Pancreas (tissue), 10 donors: ENCODE measurements at regions not wholly inside any gene's neighbourhood (a gene's known extent, or its start where the extent isn't known, plus 50 kb on each side); places are given as distances from the start of the nearest gene placed in this dataset.

Source experiments
- ATAC-seq, 4 donors: fragments of 200-7000 bp; cut with Tn5 transposase; one replicate each; pipeline versions ENCODE4 v1.8.0 to v1.9.1; 2020; ENCODE audit warnings: mild to moderate bottlenecking in 4 of 4, moderate library complexity in 4 of 4
- DNase-seq, 6 donors: peaks; one replicate each; pipeline ENCODE4 v3.0.0-alpha.2; 2020
- FAIRE-seq: peaks from 2 replicates; lab custom pipeline; 2012; peaks lifted over from hg19 to GRCh38; lab: Jason Lieb, UNC
- H3K27ac ChIP-seq, 4 donors: fragments of 200-600 bp; sonication (generic); 1 replicate in 3 of 4; 2 replicates in 1 of 4; pipeline versions ENCODE4 v1.5.0 to v1.8.0; 2020
- H3K27me3 ChIP-seq, 4 donors: fragments of 200-600 bp; one replicate each; pipeline ENCODE4 v1.8.0; 2021
- H3K36me3 ChIP-seq, 3 donors: fragments of 200-600 bp; sonication (generic) in 1 of 3; one replicate each; pipeline versions ENCODE4 v1.5.0 to v1.8.0; 2020 to 2021
- H3K4me1 ChIP-seq, 3 donors: fragments of 200-600 bp; one replicate each; pipeline ENCODE4 v1.8.0; 2021
- H3K4me3 ChIP-seq, 4 donors: fragments of 200-600 bp; sonication (generic) in 2 of 4; one replicate each; pipeline versions ENCODE4 v1.5.0 to v1.8.0; 2020 to 2021
- H3K9me3 ChIP-seq, 4 donors: fragments of 200-600 bp; one replicate each; pipeline ENCODE4 v1.8.0; 2021
- CTCF ChIP-seq, 4 donors: fragments of 200-600 bp; sonication (generic) in 3 of 4; IDR thresholded peaks; one replicate each; pipeline versions ENCODE4 v1.5.0 to v1.8.0; 2021; ENCODE audit warnings: antibody characterized with exemption in 4 of 4
- WGBS, 2 donors: extraction: QIAGEN DNeasy Blood & Tissue Kit; methylation state at CpG; one replicate each; pipeline ENCODE4 v1.1.7; 2013; 5-methylcytosine and 5-hydroxymethylcytosine counted together
- intact Hi-C, 3 donors: fragments of 100-400 bp; cut with DNase I; formaldehyde crosslinking; loops; one replicate each; pipeline versions ENCODE4 v1.11.1 to v1.14.2; 2022
- donor health status: healthy with polysubstance abuse.
- donor health status: DM: no; HTN: no; CAD: no; lungs with moderate emphysema.
- donor health status: DM: no; HTN: no; CAD: no.
- donor health status: control.
- donor health status: control.
- donor health status: Bipolar disorder and iron deficiency.
- donor health status: DM: yes; HTN: yes; CAD: no.
- donor health status: DM: no; HTN: no; CAD: no.
- donor health status: DM: no; HTN: no; CAD: no.
- donor health status: DM: yes; HTN: yes; CAD: no.

GRCh38 chr6:153778216-153778615 is 260.8 kb upstream of the OPRM1 start:
- no peaks in the 10 kb centered on the region for H3K36me3 ChIP-seq
- no peak overlapping the region for H3K27ac ChIP-seq
- DNase-seq (no peak), ATAC-seq (no peak), FAIRE-seq (no peak)
- intact Hi-C loops, result no loop called here
- H3K4me1 ChIP-seq, result no peaks in the 10 kb centered on the region
- no peaks in the 10 kb centered on the region for H3K27me3 ChIP-seq
- H3K4me3 ChIP-seq, result no peak overlapping the region
- TF ChIP-seq CTCF (IDR thresholded peaks at IDR 0.05), result no peak
- WGBS, 2 donors, result 79 to 83% methylated on average over 2 of the region's 2 CpGs
- no peaks in the 10 kb centered on the region for H3K9me3 ChIP-seq

GRCh38 chr6:153771577-153771976 is 267.5 kb upstream of the OPRM1 start:
- intact Hi-C loops, result no loop called here
- DNase-seq (no peak), FAIRE-seq (no peak), ATAC-seq (no peak)
- no peak overlapping the region for H3K4me3 ChIP-seq
- no peak for TF ChIP-seq CTCF (IDR thresholded peaks at IDR 0.05)
- H3K4me1 ChIP-seq, result no peaks in the 10 kb centered on the region
- no peaks in the 10 kb centered on the region for H3K9me3 ChIP-seq
- H3K27me3 ChIP-seq, result no peaks in the 10 kb centered on the region
- no peaks in the 10 kb centered on the region for H3K36me3 ChIP-seq
- no peak overlapping the region for H3K27ac ChIP-seq

GRCh38 chr6:153767127-153767526 is 271.9 kb upstream of the OPRM1 start:
- no peak for FAIRE-seq
- WGBS, 2 donors, result 45 to 51% methylated on average over 5 of the region's 5 CpGs
- Histone ChIP-seq H3K27ac (no peak overlapping the region), H3K27me3 (no peaks in the 10 kb centered on the region), H3K36me3 (no peaks in the 10 kb centered on the region), H3K4me3 (no peak overlapping the region), H3K9me3 (no peaks in the 10 kb centered on the region), H3K4me1 (no peaks in the 10 kb centered on the region)
- ATAC-seq, result peak in 2 of 4 donors; percentile 29 to 30
- intact Hi-C loops, result no loop called here
- no peak for TF ChIP-seq CTCF (IDR thresholded peaks at IDR 0.05)
- no peak for DNase-seq

GRCh38 chr6:153758516-153758915 is 280.5 kb upstream of the OPRM1 start:
- no peak for ATAC-seq
- intact Hi-C loops, result no loop called here
- WGBS, 2 donors, result 74 to 85% methylated on average over 2 of the region's 2 CpGs
- no peak for TF ChIP-seq CTCF (IDR thresholded peaks at IDR 0.05)
- no peak for FAIRE-seq
- Histone ChIP-seq H3K27me3 (no peaks in the 10 kb centered on the region), H3K4me1 (no peaks in the 10 kb centered on the region), H3K9me3 (no peaks in the 10 kb centered on the region), H3K36me3 (no peaks in the 10 kb centered on the region), H3K4me3 (no peak overlapping the region), H3K27ac (no peak overlapping the region)
- DNase-seq, result no peak

GRCh38 chr6:153735761-153736160 is 303.3 kb upstream of the OPRM1 start:
- DNase-seq, result no peak
- FAIRE-seq, result no peak
- intact Hi-C loops, result no loop called here
- Histone ChIP-seq H3K4me1 (no peaks in the 10 kb centered on the region), H3K27ac (no peak overlapping the region), H3K36me3 (no peaks in the 10 kb centered on the region), H3K9me3 (no peaks in the 10 kb centered on the region), H3K4me3 (no peak overlapping the region), H3K27me3 (no peaks in the 10 kb centered on the region)
- 75 to 77% methylated on average over 5 of the region's 5 CpGs for WGBS, 2 donors
- no peak for TF ChIP-seq CTCF (IDR thresholded peaks at IDR 0.05)
- no peak for ATAC-seq
